ENCODE measurements at regions not wholly inside any gene's neighbourhood (a gene's known extent, or its start where the extent isn't known, plus 50 kb on each side); places are given as distances from the start of the nearest gene placed in this dataset.
"Not testable (repeated sequence)": the region's sequence is repeated elsewhere in the genome, so short reads cannot be mapped to it uniquely, and the experiment has no call there.

GRCh38 chr7:89584896-89585295 lies 569.4 kb upstream of the STEAP1 start:
- Mint-ChIP-seq H3K4me1 (no peaks in the 10 kb centered on the region), H3K9me3 (peaks cover 10% of the 10 kb centered on the region), H3K36me3 (ENCODE audit: low read depth) (no peaks in the 10 kb centered on the region), H3K27me3 (ENCODE audit: low read depth) (no peaks in the 10 kb centered on the region), H3K4me3 (no peak overlapping the region), H3K27ac (no peak overlapping the region)
- TF ChIP-seq CTCF (IDR thresholded peaks at IDR 0.05; ENCODE audit: unreplicated experiment in 3 of 3), result no peak

DNA sequence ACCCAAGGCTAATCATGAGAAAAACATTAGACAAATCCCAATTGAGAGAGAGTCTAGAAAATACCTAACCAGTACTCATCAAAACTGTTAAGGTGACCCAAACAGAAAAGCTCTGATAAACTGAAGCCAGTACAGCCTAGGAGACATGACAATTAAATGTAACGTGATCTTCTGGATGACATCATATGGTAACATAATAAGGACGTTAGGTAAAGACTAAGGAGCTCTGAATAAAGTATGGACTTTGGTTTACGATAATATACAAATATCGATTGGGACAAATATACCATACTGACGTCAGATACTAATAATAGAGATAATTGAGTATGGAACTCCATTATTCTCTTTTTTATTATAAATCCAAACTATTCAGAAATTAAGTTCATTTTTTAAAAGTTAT lies 561.1 kb upstream of the STEAP1 start:
- peaks cover 3% of the 10 kb centered on the region for H3K9me3 Mint-ChIP-seq
- no peaks in the 10 kb centered on the region for H3K4me1 Mint-ChIP-seq
- no peak overlapping the region for H3K4me3 Mint-ChIP-seq
- TF ChIP-seq CTCF (IDR thresholded peaks at IDR 0.05; ENCODE audit: unreplicated experiment in 3 of 3), result no peak
- no peaks in the 10 kb centered on the region for H3K27me3 Mint-ChIP-seq (ENCODE audit: low read depth)
- H3K36me3 Mint-ChIP-seq (ENCODE audit: low read depth), result no peaks in the 10 kb centered on the region
- H3K27ac Mint-ChIP-seq, result no peak overlapping the region

GRCh38 chr7:89602984-89603383 lies 551.3 kb upstream of the STEAP1 start:
- Mint-ChIP-seq H3K9me3 (peaks cover 16% of the 10 kb centered on the region), H3K36me3 (ENCODE audit: low read depth) (no peaks in the 10 kb centered on the region), H3K4me3 (no peak overlapping the region), H3K27ac (no peak overlapping the region), H3K27me3 (ENCODE audit: low read depth) (no peaks in the 10 kb centered on the region), H3K4me1 (no peaks in the 10 kb centered on the region)
- no peak for TF ChIP-seq CTCF (IDR thresholded peaks at IDR 0.05; ENCODE audit: unreplicated experiment in 3 of 3)

GRCh38 chr7:89605362-89605761 lies 548.9 kb upstream of the STEAP1 start:
- no peaks in the 10 kb centered on the region for H3K4me1 Mint-ChIP-seq
- H3K9me3 Mint-ChIP-seq, result peaks cover 11% of the 10 kb centered on the region
- no peaks in the 10 kb centered on the region for H3K36me3 Mint-ChIP-seq (ENCODE audit: low read depth)
- no peak for TF ChIP-seq CTCF (IDR thresholded peaks at IDR 0.05; ENCODE audit: unreplicated experiment in 3 of 3)
- no peak overlapping the region for H3K4me3 Mint-ChIP-seq
- no peaks in the 10 kb centered on the region for H3K27me3 Mint-ChIP-seq (ENCODE audit: low read depth)
- no peak overlapping the region for H3K27ac Mint-ChIP-seq

DNA sequence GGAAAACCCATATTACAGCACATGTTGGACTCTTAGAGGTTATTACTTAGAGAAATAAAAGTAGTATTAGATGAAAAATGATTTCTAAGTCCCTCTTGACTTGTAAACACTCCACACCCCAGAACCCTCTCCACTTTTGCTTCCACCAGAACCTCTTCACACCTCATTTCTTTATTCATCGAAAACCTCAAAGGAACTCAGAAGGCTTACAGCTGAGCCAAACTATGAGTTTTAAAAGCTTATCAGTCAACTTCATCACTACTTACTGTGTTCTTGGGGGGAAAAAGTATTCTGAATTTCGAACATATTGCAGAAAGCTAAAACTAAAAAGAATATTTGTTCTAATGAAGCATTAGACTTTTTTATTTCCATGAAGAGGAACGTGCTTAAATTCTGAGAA lies 547.8 kb upstream of the STEAP1 start:
- H3K4me3 Mint-ChIP-seq, result no peak overlapping the region
- no peak for TF ChIP-seq CTCF (IDR thresholded peaks at IDR 0.05; ENCODE audit: unreplicated experiment in 3 of 3)
- H3K4me1 Mint-ChIP-seq, result no peaks in the 10 kb centered on the region
- H3K27ac Mint-ChIP-seq, result no peak overlapping the region
- H3K36me3 Mint-ChIP-seq (ENCODE audit: low read depth), result no peaks in the 10 kb centered on the region
- H3K27me3 Mint-ChIP-seq (ENCODE audit: low read depth), result no peaks in the 10 kb centered on the region
- H3K9me3 Mint-ChIP-seq, result peaks cover 4% of the 10 kb centered on the region

DNA sequence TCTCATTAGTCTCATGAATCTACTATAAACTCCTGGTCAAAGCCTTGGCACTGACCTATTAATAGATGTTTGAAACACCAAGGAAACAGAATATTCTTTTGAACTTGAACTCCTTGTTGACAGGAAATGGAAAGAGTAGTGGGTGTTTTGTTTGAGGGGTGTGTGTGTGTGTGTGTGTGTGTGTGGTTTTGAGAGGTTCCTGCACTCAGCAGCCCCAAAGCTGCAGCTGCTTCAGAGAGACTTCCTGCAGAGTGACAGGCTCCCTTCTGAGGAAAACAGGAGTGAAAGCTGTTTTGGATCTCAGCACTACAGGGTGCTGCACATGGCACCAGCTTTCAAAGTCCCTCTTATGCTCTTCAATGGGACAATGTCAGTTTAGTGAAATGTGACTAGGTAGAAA lies 546.5 kb upstream of the STEAP1 start:
- H3K27ac Mint-ChIP-seq, result no peak overlapping the region
- H3K4me1 Mint-ChIP-seq, result no peaks in the 10 kb centered on the region
- H3K9me3 Mint-ChIP-seq, result no peaks in the 10 kb centered on the region
- H3K36me3 Mint-ChIP-seq (ENCODE audit: low read depth), result no peaks in the 10 kb centered on the region
- no peak overlapping the region for H3K4me3 Mint-ChIP-seq
- TF ChIP-seq CTCF (IDR thresholded peaks at IDR 0.05; ENCODE audit: unreplicated experiment in 3 of 3), result no peak
- H3K27me3 Mint-ChIP-seq (ENCODE audit: low read depth), result no peaks in the 10 kb centered on the region

GRCh38 chr7:89616829-89617228 lies 537.4 kb upstream of the STEAP1 start:
- not testable (repeated sequence) for H3K36me3 Mint-ChIP-seq (ENCODE audit: low read depth); H3K27ac Mint-ChIP-seq; H3K4me3 Mint-ChIP-seq; H3K4me1 Mint-ChIP-seq; H3K9me3 Mint-ChIP-seq; H3K27me3 Mint-ChIP-seq (ENCODE audit: low read depth)

Measured in nephron (organoid).